HepG2 (cell line): ENCODE measurements at regions not wholly inside any gene's neighbourhood (a gene's known extent, or its start where the extent isn't known, plus 50 kb on each side); places are given as distances from the start of the nearest gene placed in this dataset.

ENCODE experiments used
- ATAC-seq: fragments of 200-7000 bp; cut with Tn5 transposase; 3 replicates; pipeline ENCODE4 v1.9.1; 2020; ENCODE audit warnings: mild to moderate bottlenecking, moderate library complexity
- BruUV-seq: library from RNA; stranded (reverse); fragments of 400-500 nt; replicated peaks from 2 replicates; lab custom pipeline; 2021; lab: Mats Ljungman, UMichigan
- CTCF ChIA-PET: fragments of 300-600 bp; formaldehyde crosslinking; extraction: SDS; loops from one replicate; lab custom pipeline; 2021; ENCODE audit warnings: low total read pairs, inconsistent platforms, low intra/inter-chr PET ratio; lab: Yijun Ruan, JAX
- POLR2A ChIA-PET: fragments of 350-600 bp; sonication (Branson Sonifier 250); formaldehyde crosslinking; loops from one replicate; lab custom pipeline; 2020; ENCODE audit warnings: antibody characterized with exemption, inconsistent platforms; lab: Yijun Ruan, JAX
- DNase-seq: peaks from one replicate; pipeline ENCODE4 v3.0.0-alpha.2; 2015; ENCODE audit warnings: low spot score
- FAIRE-seq: peaks from 3 replicates; lab custom pipeline; 2011; peaks lifted over from hg19 to GRCh38; lab: Jason Lieb, UNC
- H2AFZ ChIP-seq: one replicate; pipeline ENCODE4 v1.6.1; 2011; ENCODE audit warnings: low read length, inconsistent platforms
- H3K27ac ChIP-seq: fragments of 300-600 bp; 3 replicates; pipeline ENCODE4 v1.8.0; 2011; ENCODE audit warnings: mixed run types, mild to moderate bottlenecking, mixed read lengths, low read length, inconsistent platforms; ENCODE audit not compliant: insufficient read depth; ENCODE audit errors: extremely low read length
- H3K27me3 ChIP-seq, 2 experiments: fragments of 200-600 bp in 1 of 2; 2 replicates in 1 of 2; 3 replicates in 1 of 2; pipeline versions ENCODE4 v1.6.0 to v1.8.0; 2011; ENCODE audit warnings: low read length in 2 of 2, mild to moderate bottlenecking in 2 of 2, moderate library complexity in 2 of 2, inconsistent platforms in 1 of 2; ENCODE audit not compliant: insufficient read depth in 2 of 2, control insufficient read depth in 1 of 2
- H3K36me3 ChIP-seq, 2 experiments: fragments of 200-600 bp in 1 of 2; replicated peaks in 1 of 2; 2 replicates in 1 of 2; 3 replicates in 1 of 2; pipeline versions ENCODE4 v1.5.1 to v1.8.0; 2011; ENCODE audit warnings: low read length in 2 of 2, inconsistent platforms in 1 of 2; ENCODE audit not compliant: insufficient read depth in 2 of 2, control insufficient read depth in 1 of 2
- H3K4me1 ChIP-seq: 2 replicates; pipeline ENCODE4 v1.5.1; 2012; ENCODE audit warnings: low read length, inconsistent platforms; ENCODE audit not compliant: insufficient read depth
- H3K4me2 ChIP-seq: 2 replicates; pipeline ENCODE4 v1.6.0; 2011; ENCODE audit warnings: low read depth, low read length, inconsistent platforms
- H3K4me3 ChIP-seq, 3 experiments: fragments of 200-600 bp in 1 of 3; sonication (generic), shearing (Covaris generic) in 1 of 3; replicated peaks in 1 of 3; 2 replicates each; pipeline ENCODE4 v1.5.1; 2011 to 2016; ENCODE audit warnings: low read length in 3 of 3, inconsistent platforms in 2 of 3, low read depth in 2 of 3, mild to moderate bottlenecking in 2 of 3, control low read depth in 1 of 3, mixed read lengths in 1 of 3; ENCODE audit not compliant: insufficient read depth in 1 of 3
- H3K79me2 ChIP-seq: one replicate; pipeline ENCODE4 v1.6.1; 2011; ENCODE audit warnings: low read length, inconsistent platforms; ENCODE audit not compliant: insufficient read depth
- H3K9ac ChIP-seq: 2 replicates; pipeline ENCODE4 v1.6.0; 2011; ENCODE audit warnings: mild to moderate bottlenecking, low read depth, low read length, inconsistent platforms; ENCODE audit not compliant: insufficient read depth
- H3K9me3 ChIP-seq: 2 replicates; pipeline ENCODE4 v1.5.1; 2012; ENCODE audit warnings: mild to moderate bottlenecking, low read length
- H4K20me1 ChIP-seq: 2 replicates; pipeline ENCODE4 v1.6.0; 2011; ENCODE audit warnings: inconsistent platforms, mild to moderate bottlenecking, low read length, moderate library complexity; ENCODE audit not compliant: insufficient read depth
- ADNP ChIP-seq: sonication (generic); formaldehyde crosslinking; IDR thresholded peaks from 2 replicates; pipeline ENCODE4 v1.4.0; 2020; ENCODE audit warnings: missing genetic modification reagents
- CREM ChIP-seq, 2 experiments: sonication (generic) in 1 of 2; formaldehyde crosslinking in 1 of 2; IDR thresholded peaks; 2 replicates each; pipeline versions ENCODE4 v1.4.0 to v1.6.1; 2016 to 2020; ENCODE audit warnings: antibody characterized with exemption in 1 of 2, mild to moderate bottlenecking in 1 of 2, missing genetic modification reagents in 1 of 2
- DMAP1 ChIP-seq: IDR thresholded peaks from 2 replicates; pipeline ENCODE4 v1.6.1; 2016
- MXI1 ChIP-seq: IDR thresholded peaks from 3 replicates; pipeline ENCODE4 v1.6.1; 2012; ENCODE audit warnings: low read depth, low read length, inconsistent platforms, borderline replicate concordance
- RAD21 ChIP-seq: fragments of 450-650 bp; formaldehyde crosslinking; IDR thresholded peaks from 2 replicates; pipeline ENCODE4 v1.5.0; 2020; ENCODE audit warnings: mild to moderate bottlenecking
- RCOR2 ChIP-seq: IDR thresholded peaks from 2 replicates; pipeline ENCODE4 v1.6.1; 2016; ENCODE audit warnings: missing biosample characterization, missing genetic modification reagents
- SOX6 ChIP-seq, 2 experiments: fragments of 450-650 bp in 1 of 2; sonication (generic) in 1 of 2; formaldehyde crosslinking in 1 of 2; IDR thresholded peaks; 2 replicates each; pipeline versions ENCODE4 v1.4.0 to v1.6.1; 2017 to 2020; ENCODE audit warnings: antibody characterized with exemption in 1 of 2, mild to moderate bottlenecking in 1 of 2, missing genetic modification reagents in 1 of 2
- TCF7 ChIP-seq: sonication (generic); IDR thresholded peaks from 2 replicates; pipeline ENCODE4 v1.6.1; 2016; ENCODE audit warnings: antibody characterized with exemption, low read depth
- THYN1 ChIP-seq: sonication (generic); formaldehyde crosslinking; IDR thresholded peaks from 2 replicates; pipeline ENCODE4 v1.8.1; 2023; ENCODE audit warnings: low read depth, mild to moderate bottlenecking, moderate library complexity, missing genetic modification reagents, borderline replicate concordance
- ZFX ChIP-seq: sonication (generic); formaldehyde crosslinking; IDR thresholded peaks from 2 replicates; pipeline ENCODE4 v1.4.0; 2020; ENCODE audit warnings: mild to moderate bottlenecking, low read depth, missing genetic modification reagents, moderate library complexity
- ZNF574 ChIP-seq: sonication (generic); formaldehyde crosslinking; IDR thresholded peaks from 2 replicates; pipeline ENCODE4 v1.4.0; 2020; ENCODE audit warnings: missing genetic modification reagents
- ZNF644 ChIP-seq: IDR thresholded peaks from 2 replicates; pipeline ENCODE4 v1.6.1; 2016; ENCODE audit warnings: low read depth
- WGBS: methylation state at CpG from one replicate; pipeline ENCODE4 v1.1.6; 2017; ENCODE audit warnings: low lambda C conversion rate; 5-methylcytosine and 5-hydroxymethylcytosine counted together
- in situ Hi-C: cut with HindIII; loops from 2 replicates; pipeline ENCODE4 v1.10.0; 2017; ENCODE audit warnings: low pct_unique_long_range_greater_than_20kb; ENCODE audit not compliant: extremely low pct_ligation_motif_present
- intact Hi-C: fragments of 100-400 bp; cut with micrococcal nuclease; formaldehyde crosslinking; loops from one replicate; pipeline ENCODE4 v1.10.0; 2022; ENCODE audit not compliant: unreplicated experiment
- TF ChIP-seq, protein P1 (sequence below): sonication (generic); formaldehyde crosslinking; IDR thresholded peaks from 2 replicates; pipeline ENCODE4; 2020; ENCODE audit warnings: missing genetic modification reagents, mild to moderate bottlenecking, borderline replicate concordance
- TF ChIP-seq, protein P2 (sequence below): sonication (generic); formaldehyde crosslinking; IDR thresholded peaks from 2 replicates; pipeline ENCODE4 v1.5.0; 2020; ENCODE audit warnings: mild to moderate bottlenecking, missing genetic modification reagents, borderline replicate concordance

- Histone ChIP-seq H4K20me1 (no peaks in the 10 kb centered on the region), H3K4me2 (peak overlapping the region; percentile 75), H2AFZ (no peak overlapping the region), H3K9me3 (no peaks in the 10 kb centered on the region), H3K27ac (peak overlapping the region; percentile 71), H3K4me1 (peaks cover 41% of the 10 kb centered on the region), H3K4me3 (peak overlapping the region in 1 of 3 experiments; percentile 44; a peak in 3 of 6 replicates), H3K79me2 (no peaks in the 10 kb centered on the region), H3K9ac (peak overlapping the region; percentile 32; the same call in 1 of the 2 replicates), H3K27me3 (no peaks in the 10 kb centered on the region), H3K36me3 (no peaks in the 10 kb centered on the region)
- no TSS peak for BruUV-seq
- CTCF ChIA-PET = no interaction called here
- in situ Hi-C loops = no loop called here
- DNase-seq (peak; percentile 78), ATAC-seq (peak; percentile 90), FAIRE-seq (no peak)
- WGBS = 1% methylated on average over 16 of the region's 17 CpGs
- intact Hi-C loops = no loop called here
- POLR2A ChIA-PET = interaction anchor here (2.7 kb wide), 1 partner anchor 12 kb away, joined by 38 read pairs; no protein-coding TSS in a partner anchor
- TF ChIP-seq CREM (IDR thresholded peaks at IDR 0.05) = peak; percentile 40; the same call in 1 of the 2 replicates
- TF ChIP-seq CREM (CRISPR knock-in tag; IDR thresholded peaks at IDR 0.05) = no peak
- TF ChIP-seq, protein P1, sequence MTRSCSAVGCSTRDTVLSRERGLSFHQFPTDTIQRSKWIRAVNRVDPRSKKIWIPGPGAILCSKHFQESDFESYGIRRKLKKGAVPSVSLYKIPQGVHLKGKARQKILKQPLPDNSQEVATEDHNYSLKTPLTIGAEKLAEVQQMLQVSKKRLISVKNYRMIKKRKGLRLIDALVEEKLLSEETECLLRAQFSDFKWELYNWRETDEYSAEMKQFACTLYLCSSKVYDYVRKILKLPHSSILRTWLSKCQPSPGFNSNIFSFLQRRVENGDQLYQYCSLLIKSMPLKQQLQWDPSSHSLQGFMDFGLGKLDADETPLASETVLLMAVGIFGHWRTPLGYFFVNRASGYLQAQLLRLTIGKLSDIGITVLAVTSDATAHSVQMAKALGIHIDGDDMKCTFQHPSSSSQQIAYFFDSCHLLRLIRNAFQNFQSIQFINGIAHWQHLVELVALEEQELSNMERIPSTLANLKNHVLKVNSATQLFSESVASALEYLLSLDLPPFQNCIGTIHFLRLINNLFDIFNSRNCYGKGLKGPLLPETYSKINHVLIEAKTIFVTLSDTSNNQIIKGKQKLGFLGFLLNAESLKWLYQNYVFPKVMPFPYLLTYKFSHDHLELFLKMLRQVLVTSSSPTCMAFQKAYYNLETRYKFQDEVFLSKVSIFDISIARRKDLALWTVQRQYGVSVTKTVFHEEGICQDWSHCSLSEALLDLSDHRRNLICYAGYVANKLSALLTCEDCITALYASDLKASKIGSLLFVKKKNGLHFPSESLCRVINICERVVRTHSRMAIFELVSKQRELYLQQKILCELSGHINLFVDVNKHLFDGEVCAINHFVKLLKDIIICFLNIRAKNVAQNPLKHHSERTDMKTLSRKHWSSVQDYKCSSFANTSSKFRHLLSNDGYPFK = no peak
- 0 out of 3 replicates have a peak, but pooled peaks have one; percentile 18 for TF ChIP-seq MXI1
- TF ChIP-seq RCOR2 (CRISPR knock-in tag) = peak; percentile 64; the same call in 1 of the 2 replicates
- TF ChIP-seq TCF7 = 0 out of 2 replicates have a peak, but pooled peaks have one; percentile 12
- peak; percentile 86; the same call in 1 of the 2 replicates for TF ChIP-seq ADNP
- TF ChIP-seq, protein P2, sequence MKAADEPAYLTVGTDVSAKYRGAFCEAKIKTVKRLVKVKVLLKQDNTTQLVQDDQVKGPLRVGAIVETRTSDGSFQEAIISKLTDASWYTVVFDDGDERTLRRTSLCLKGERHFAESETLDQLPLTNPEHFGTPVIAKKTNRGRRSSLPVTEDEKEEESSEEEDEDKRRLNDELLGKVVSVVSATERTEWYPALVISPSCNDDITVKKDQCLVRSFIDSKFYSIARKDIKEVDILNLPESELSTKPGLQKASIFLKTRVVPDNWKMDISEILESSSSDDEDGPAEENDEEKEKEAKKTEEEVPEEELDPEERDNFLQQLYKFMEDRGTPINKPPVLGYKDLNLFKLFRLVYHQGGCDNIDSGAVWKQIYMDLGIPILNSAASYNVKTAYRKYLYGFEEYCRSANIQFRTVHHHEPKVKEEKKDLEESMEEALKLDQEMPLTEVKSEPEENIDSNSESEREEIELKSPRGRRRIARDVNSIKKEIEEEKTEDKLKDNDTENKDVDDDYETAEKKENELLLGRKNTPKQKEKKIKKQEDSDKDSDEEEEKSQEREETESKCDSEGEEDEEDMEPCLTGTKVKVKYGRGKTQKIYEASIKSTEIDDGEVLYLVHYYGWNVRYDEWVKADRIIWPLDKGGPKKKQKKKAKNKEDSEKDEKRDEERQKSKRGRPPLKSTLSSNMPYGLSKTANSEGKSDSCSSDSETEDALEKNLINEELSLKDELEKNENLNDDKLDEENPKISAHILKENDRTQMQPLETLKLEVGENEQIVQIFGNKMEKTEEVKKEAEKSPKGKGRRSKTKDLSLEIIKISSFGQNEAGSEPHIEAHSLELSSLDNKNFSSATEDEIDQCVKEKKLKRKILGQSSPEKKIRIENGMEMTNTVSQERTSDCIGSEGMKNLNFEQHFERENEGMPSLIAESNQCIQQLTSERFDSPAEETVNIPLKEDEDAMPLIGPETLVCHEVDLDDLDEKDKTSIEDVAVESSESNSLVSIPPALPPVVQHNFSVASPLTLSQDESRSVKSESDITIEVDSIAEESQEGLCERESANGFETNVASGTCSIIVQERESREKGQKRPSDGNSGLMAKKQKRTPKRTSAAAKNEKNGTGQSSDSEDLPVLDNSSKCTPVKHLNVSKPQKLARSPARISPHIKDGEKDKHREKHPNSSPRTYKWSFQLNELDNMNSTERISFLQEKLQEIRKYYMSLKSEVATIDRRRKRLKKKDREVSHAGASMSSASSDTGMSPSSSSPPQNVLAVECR = 0 out of 2 replicates have a peak, but pooled peaks have one; percentile 15
- TF ChIP-seq ZNF574 (CRISPR knock-in tag) = peak; percentile 34; the same call in 1 of the 2 replicates
- peak; percentile 28; the same call in 1 of the 2 replicates for TF ChIP-seq ZFX
- TF ChIP-seq SOX6 (IDR thresholded peaks at IDR 0.05) = no peak
- TF ChIP-seq SOX6 (CRISPR knock-in tag; IDR thresholded peaks at IDR 0.05) = peak; percentile 83
- TF ChIP-seq ZNF644 (CRISPR knock-in tag) = peak; percentile 88
- no peak for TF ChIP-seq THYN1
- TF ChIP-seq DMAP1 (CRISPR knock-in tag) = no peak
- TF ChIP-seq RAD21 (CRISPR knock-in tag) = no peak
Observed at GRCh38 chr13:73778242-73778864, 355.9 kb downstream of the KLF12 start.
